AG10803 (cell line): ENCODE measurements at regions not wholly inside any gene's neighbourhood (a gene's known extent, or its start where the extent isn't known, plus 50 kb on each side); places are given as distances from the start of the nearest gene placed in this dataset.

ENCODE experiments used
- DNase-seq: peaks from one replicate; pipeline ENCODE4 v3.0.0; 2010; ENCODE audit warnings: low read depth
- H3K4me3 ChIP-seq: 2 replicates; pipeline ENCODE4 v1.5.1; 2011; ENCODE audit warnings: mild to moderate bottlenecking, low read length, control low read depth
- TF ChIP-seq, protein P1 (sequence below): conservative IDR thresholded peaks from 2 replicates; pipeline ENCODE4 v1.5.1; 2011; ENCODE audit warnings: mild to moderate bottlenecking, low read length, control low read depth, inconsistent platforms

DNA sequence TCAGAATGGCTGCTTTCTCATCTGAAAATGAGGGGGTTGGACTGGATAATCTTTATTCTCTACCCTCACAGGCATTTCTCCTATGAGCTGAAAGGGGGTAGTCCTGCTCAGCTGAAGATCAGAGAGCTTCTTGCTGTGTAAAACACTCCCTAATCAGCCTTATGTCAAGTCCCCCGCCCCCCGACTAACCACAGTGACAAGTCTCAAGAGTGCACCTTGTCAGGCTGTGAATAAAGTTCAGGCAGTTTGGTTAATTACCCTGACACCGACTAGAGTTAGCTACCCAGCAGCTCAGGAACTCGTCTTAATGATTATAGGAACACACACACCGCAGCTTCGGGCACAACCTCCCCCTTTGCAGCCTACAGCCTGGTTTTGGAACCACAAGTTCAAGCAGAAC, 513.7 kb downstream of the RPS24 start:
- H3K4me3 ChIP-seq: no peak overlapping the region
- TF ChIP-seq, protein P1, sequence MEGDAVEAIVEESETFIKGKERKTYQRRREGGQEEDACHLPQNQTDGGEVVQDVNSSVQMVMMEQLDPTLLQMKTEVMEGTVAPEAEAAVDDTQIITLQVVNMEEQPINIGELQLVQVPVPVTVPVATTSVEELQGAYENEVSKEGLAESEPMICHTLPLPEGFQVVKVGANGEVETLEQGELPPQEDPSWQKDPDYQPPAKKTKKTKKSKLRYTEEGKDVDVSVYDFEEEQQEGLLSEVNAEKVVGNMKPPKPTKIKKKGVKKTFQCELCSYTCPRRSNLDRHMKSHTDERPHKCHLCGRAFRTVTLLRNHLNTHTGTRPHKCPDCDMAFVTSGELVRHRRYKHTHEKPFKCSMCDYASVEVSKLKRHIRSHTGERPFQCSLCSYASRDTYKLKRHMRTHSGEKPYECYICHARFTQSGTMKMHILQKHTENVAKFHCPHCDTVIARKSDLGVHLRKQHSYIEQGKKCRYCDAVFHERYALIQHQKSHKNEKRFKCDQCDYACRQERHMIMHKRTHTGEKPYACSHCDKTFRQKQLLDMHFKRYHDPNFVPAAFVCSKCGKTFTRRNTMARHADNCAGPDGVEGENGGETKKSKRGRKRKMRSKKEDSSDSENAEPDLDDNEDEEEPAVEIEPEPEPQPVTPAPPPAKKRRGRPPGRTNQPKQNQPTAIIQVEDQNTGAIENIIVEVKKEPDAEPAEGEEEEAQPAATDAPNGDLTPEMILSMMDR: no peak
- no peak for DNase-seq

DNA sequence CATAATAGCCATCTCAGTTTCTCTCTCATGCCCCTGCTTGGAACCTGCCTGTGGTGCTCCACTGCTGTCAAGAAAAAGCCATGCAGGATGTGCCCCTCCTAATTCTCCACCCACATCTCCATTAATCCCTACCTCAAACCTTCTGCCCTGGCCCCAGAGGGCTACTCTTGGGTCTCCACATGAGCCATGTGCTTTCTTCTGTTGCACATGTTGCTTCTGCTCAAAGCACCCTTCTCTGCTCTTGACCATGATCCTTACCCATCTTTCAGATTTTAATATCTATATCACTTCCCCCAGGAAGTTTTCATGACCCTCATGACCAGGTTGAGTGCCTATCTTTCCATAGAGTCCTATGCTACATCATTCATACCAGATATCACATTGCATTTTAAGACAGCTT, 514.2 kb downstream of the RPS24 start:
- H3K4me3 ChIP-seq: no peak overlapping the region
- TF ChIP-seq, protein P1: no peak
- no peak for DNase-seq

- TF ChIP-seq, protein P1: no peak
- H3K4me3 ChIP-seq: no peak overlapping the region
- DNase-seq: no peak
Measured at GRCh38 chr10:78548369-78548768, 514.7 kb downstream of the RPS24 start.

DNA sequence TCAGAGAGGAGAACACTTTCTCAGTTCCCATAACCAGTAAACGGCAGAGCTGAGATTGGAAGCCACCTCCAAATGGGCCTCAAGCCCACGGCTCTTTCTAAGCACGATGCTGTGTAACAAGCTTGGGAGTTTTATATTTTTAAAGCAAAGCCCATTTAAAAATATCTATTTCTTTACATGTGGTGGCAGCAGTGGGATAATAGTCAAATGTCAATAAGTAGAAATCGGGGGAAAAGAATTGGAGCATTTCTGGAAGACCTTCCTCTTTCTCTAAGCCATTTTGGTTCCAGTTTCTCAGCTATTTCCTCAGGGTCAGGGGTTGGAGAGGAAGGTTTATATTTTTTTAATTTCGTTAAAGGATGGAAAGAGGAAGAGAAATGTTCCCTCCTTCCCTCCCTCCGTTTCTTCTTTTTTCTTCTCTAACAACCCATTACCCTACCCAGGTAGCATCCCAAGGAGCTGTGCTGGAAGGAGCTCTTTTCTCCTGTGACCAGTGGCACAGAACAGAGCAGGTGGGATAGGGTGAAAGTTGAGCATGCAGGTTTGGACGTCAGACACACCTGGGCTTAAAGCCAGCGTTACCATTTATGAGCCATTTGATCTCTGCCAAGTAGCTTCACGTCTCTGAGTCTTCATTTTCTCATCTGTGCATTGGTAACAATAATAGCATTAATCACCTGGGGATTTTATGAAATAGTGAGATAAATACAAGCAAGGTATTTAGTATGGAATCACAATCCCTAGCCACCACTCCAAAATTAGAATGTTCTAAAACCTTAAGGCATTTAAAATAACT, 515.7 kb downstream of the RPS24 start:
- no peak overlapping the region for H3K4me3 ChIP-seq
- TF ChIP-seq, protein P1: no peak
- no peak for DNase-seq

- TF ChIP-seq, protein P1: no peak
- no peak for DNase-seq
- H3K4me3 ChIP-seq: no peak overlapping the region
Measured at GRCh38 chr10:78550090-78550489, 516.4 kb downstream of the RPS24 start.

GRCh38 chr10:78550716-78551115, 517.1 kb downstream of the RPS24 start:
- DNase-seq: no peak
- TF ChIP-seq, protein P1: no peak
- H3K4me3 ChIP-seq: no peak overlapping the region
